ENCODE measurements at regions not wholly inside any gene's neighbourhood (a gene's known extent, or its start where the extent isn't known, plus 50 kb on each side); places are given as distances from the start of the nearest gene placed in this dataset.

GRCh38 chr16:13351601-13352217 is 450.3 kb downstream of the SHISA9 start:
- TF ChIP-seq CTCF (conservative IDR thresholded peaks at IDR 0.05; ENCODE audit: low read depth in 2 of 2) = no peak
- no peak for TF ChIP-seq EZH2 (IDR thresholded peaks at IDR 0.05; ENCODE audit: low read depth, unreplicated experiment)
- no peak for TF ChIP-seq CREB1 (CRISPR knock-in tag; IDR thresholded peaks at IDR 0.05; ENCODE audit: low read depth)
- no peak for TF ChIP-seq JUNB (IDR thresholded peaks at IDR 0.05; ENCODE audit: unreplicated experiment)
- no peak for TF ChIP-seq EZH2phosphoT487 (IDR thresholded peaks at IDR 0.05; ENCODE audit: unreplicated experiment)
- TF ChIP-seq, protein P1, sequence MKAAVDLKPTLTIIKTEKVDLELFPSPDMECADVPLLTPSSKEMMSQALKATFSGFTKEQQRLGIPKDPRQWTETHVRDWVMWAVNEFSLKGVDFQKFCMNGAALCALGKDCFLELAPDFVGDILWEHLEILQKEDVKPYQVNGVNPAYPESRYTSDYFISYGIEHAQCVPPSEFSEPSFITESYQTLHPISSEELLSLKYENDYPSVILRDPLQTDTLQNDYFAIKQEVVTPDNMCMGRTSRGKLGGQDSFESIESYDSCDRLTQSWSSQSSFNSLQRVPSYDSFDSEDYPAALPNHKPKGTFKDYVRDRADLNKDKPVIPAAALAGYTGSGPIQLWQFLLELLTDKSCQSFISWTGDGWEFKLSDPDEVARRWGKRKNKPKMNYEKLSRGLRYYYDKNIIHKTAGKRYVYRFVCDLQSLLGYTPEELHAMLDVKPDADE (IDR thresholded peaks at IDR 0.05) = no peak
- no peak; the same call in none of the 2 replicates for TF ChIP-seq POLR2AphosphoS5 (IDR thresholded peaks at IDR 0.05; ENCODE audit: low read depth)
- no peak for TF ChIP-seq REST (IDR thresholded peaks at IDR 0.05; ENCODE audit: unreplicated experiment)
- TF ChIP-seq STAT1 (IDR thresholded peaks at IDR 0.05; ENCODE audit: unreplicated experiment) = no peak
- no peak for TF ChIP-seq ZNF114 (CRISPR knock-in tag; IDR thresholded peaks at IDR 0.05)
- no peak for TF ChIP-seq ZNF331 (CRISPR knock-in tag; IDR thresholded peaks at IDR 0.05; ENCODE audit: low read depth)
- TF ChIP-seq, protein P2, sequence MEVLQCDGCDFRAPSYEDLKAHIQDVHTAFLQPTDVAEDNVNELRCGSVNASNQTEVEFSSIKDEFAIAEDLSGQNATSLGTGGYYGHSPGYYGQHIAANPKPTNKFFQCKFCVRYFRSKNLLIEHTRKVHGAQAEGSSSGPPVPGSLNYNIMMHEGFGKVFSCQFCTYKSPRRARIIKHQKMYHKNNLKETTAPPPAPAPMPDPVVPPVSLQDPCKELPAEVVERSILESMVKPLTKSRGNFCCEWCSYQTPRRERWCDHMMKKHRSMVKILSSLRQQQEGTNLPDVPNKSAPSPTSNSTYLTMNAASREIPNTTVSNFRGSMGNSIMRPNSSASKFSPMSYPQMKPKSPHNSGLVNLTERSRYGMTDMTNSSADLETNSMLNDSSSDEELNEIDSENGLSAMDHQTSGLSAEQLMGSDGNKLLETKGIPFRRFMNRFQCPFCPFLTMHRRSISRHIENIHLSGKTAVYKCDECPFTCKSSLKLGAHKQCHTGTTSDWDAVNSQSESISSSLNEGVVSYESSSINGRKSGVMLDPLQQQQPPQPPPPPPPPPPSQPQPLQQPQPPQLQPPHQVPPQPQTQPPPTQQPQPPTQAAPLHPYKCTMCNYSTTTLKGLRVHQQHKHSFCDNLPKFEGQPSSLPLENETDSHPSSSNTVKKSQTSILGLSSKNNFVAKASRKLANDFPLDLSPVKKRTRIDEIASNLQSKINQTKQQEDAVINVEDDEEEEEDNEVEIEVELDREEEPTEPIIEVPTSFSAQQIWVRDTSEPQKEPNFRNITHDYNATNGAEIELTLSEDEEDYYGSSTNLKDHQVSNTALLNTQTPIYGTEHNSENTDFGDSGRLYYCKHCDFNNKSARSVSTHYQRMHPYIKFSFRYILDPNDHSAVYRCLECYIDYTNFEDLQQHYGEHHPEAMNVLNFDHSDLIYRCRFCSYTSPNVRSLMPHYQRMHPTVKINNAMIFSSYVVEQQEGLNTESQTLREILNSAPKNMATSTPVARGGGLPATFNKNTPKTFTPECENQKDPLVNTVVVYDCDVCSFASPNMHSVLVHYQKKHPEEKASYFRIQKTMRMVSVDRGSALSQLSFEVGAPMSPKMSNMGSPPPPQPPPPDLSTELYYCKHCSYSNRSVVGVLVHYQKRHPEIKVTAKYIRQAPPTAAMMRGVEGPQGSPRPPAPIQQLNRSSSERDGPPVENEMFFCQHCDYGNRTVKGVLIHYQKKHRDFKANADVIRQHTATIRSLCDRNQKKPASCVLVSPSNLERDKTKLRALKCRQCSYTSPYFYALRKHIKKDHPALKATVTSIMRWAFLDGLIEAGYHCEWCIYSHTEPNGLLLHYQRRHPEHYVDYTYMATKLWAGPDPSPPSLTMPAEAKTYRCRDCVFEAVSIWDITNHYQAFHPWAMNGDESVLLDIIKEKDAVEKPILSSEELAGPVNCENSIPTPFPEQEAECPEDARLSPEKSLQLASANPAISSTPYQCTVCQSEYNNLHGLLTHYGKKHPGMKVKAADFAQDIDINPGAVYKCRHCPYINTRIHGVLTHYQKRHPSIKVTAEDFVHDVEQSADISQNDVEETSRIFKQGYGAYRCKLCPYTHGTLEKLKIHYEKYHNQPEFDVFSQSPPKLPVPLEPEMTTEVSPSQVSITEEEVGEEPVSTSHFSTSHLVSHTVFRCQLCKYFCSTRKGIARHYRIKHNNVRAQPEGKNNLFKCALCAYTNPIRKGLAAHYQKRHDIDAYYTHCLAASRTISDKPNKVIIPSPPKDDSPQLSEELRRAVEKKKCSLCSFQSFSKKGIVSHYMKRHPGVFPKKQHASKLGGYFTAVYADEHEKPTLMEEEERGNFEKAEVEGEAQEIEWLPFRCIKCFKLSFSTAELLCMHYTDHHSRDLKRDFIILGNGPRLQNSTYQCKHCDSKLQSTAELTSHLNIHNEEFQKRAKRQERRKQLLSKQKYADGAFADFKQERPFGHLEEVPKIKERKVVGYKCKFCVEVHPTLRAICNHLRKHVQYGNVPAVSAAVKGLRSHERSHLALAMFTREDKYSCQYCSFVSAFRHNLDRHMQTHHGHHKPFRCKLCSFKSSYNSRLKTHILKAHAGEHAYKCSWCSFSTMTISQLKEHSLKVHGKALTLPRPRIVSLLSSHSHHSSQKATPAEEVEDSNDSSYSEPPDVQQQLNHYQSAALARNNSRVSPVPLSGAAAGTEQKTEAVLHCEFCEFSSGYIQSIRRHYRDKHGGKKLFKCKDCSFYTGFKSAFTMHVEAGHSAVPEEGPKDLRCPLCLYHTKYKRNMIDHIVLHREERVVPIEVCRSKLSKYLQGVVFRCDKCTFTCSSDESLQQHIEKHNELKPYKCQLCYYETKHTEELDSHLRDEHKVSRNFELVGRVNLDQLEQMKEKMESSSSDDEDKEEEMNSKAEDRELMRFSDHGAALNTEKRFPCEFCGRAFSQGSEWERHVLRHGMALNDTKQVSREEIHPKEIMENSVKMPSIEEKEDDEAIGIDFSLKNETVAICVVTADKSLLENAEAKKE (CRISPR knock-in tag; IDR thresholded peaks at IDR 0.05) = 0 out of 2 replicates have a peak, but pooled peaks have one; percentile 33
